ENCODE measurements at regions not wholly inside any gene's neighbourhood (a gene's known extent, or its start where the extent isn't known, plus 50 kb on each side); places are given as distances from the start of the nearest gene placed in this dataset.

GRCh38 chr20:50320005-50320900, 129.6 kb downstream of the CEBPB start:
- intact Hi-C loops (cut with DNase I) = no loop called here
- TF ChIP-seq POLR2A (IDR thresholded peaks at IDR 0.05) (no peak), CTCF (IDR thresholded peaks at IDR 0.05) (no peak)

GRCh38 chr20:50320901-50321796, 130.5 kb downstream of the CEBPB start:
- Histone ChIP-seq H3K4me1 (replicated peaks in 1 of 2) (peaks cover 24 to 30% of the 10 kb centered on the region in 2 donors), H3K27ac (peak overlapping the region; percentile 27 to 91 (median 73)), H3K36me3 (replicated peaks in 1 of 2) (no peaks in the 10 kb centered on the region), H3K9me3 (replicated peaks in 1 of 3) (no peaks in the 10 kb centered on the region), H3K27me3 (no peaks in the 10 kb centered on the region), H3K4me3 (peak overlapping the region in 2 of 4 donors; percentile 5 to 49)
- 24 to 43% (median 32%) methylated on average over 15 to 21 of the region's 21 CpGs for WGBS, 4 donors
- intact Hi-C loops (cut with DNase I) = no loop called here
- DNase-seq = peak; percentile 89 to 97 (median 95)
- peak; percentile 61 to 87 for TF ChIP-seq POLR2A (IDR thresholded peaks at IDR 0.05)
- TF ChIP-seq CTCF (IDR thresholded peaks at IDR 0.05) = peak in 2 of 6 experiments; percentile 5 to 8

More at GRCh38 chr20:50320005-50320900, 129.6 kb downstream of the CEBPB start:
- WGBS, 4 donors = 69 to 74% (median 72%) methylated on average over 12 to 13 of the region's 13 CpGs
- no peaks in the 10 kb centered on the region for H3K36me3 ChIP-seq (replicated peaks in 1 of 2)
- H3K27ac ChIP-seq = peak overlapping the region; percentile 27 to 91 (median 73)
- DNase-seq = peak in 1 of 7 donors; percentile 23
- peaks cover 24 to 30% of the 10 kb centered on the region in 2 donors for H3K4me1 ChIP-seq (replicated peaks in 1 of 2)
- peak overlapping the region in 1 of 4 donors; percentile 49 for H3K4me3 ChIP-seq
- no peaks in the 10 kb centered on the region for H3K27me3 ChIP-seq
- H3K9me3 ChIP-seq (replicated peaks in 1 of 3) = no peaks in the 10 kb centered on the region

- 51 to 63% (median 56%) methylated on average over 2 to 9 of the region's 9 CpGs for WGBS, 4 donors
- Histone ChIP-seq H3K27me3 (no peaks in the 10 kb centered on the region), H3K9me3 (replicated peaks in 1 of 3) (no peaks in the 10 kb centered on the region), H3K36me3 (replicated peaks in 1 of 2) (no peaks in the 10 kb centered on the region), H3K4me3 (no peak overlapping the region), H3K4me1 (replicated peaks in 1 of 2) (peaks cover 24 to 30% of the 10 kb centered on the region in 2 donors), H3K27ac (peak overlapping the region in 4 of 5 donors; percentile 27 to 91 (median 82))
- intact Hi-C loops (cut with DNase I) = no loop called here
- peak in 1 of 7 donors; percentile 29 for DNase-seq
- TF ChIP-seq POLR2A (IDR thresholded peaks at IDR 0.05) (no peak), CTCF (IDR thresholded peaks at IDR 0.05) (no peak)
These were observed 131.3 kb downstream of the CEBPB start for GRCh38 chr20:50321797-50322480.

All from adrenal gland (tissue), 9 donors.